Glutamatergic neuron (in vitro differentiated cells): ENCODE measurements at regions not wholly inside any gene's neighbourhood (a gene's known extent, or its start where the extent isn't known, plus 50 kb on each side); places are given as distances from the start of the nearest gene placed in this dataset.

ENCODE experiments used
- DNase-seq: peaks from one replicate; pipeline ENCODE4 v3.0.0; 2022
- H3K27ac Mint-ChIP-seq: one replicate; pipeline ENCODE4 v1.8.0; 2020; ENCODE audit warnings: mild to moderate bottlenecking, mixed read lengths, inconsistent platforms; ENCODE audit not compliant: unreplicated experiment
- H3K27me3 Mint-ChIP-seq: one replicate; pipeline ENCODE4 v1.8.0; 2020; ENCODE audit warnings: mild to moderate bottlenecking, moderate library complexity, mixed read lengths, inconsistent platforms; ENCODE audit not compliant: unreplicated experiment
- H3K36me3 Mint-ChIP-seq: one replicate; pipeline ENCODE4 v1.8.0; 2020; ENCODE audit warnings: mild to moderate bottlenecking, mixed read lengths, inconsistent platforms; ENCODE audit not compliant: unreplicated experiment
- H3K4me1 Mint-ChIP-seq: one replicate; pipeline ENCODE4 v1.8.0; 2020; ENCODE audit warnings: mild to moderate bottlenecking, low read depth, mixed read lengths, inconsistent platforms; ENCODE audit not compliant: unreplicated experiment
- H3K4me3 Mint-ChIP-seq: one replicate; pipeline ENCODE4 v1.8.0; 2020; ENCODE audit warnings: mild to moderate bottlenecking, mixed read lengths, inconsistent platforms; ENCODE audit not compliant: unreplicated experiment
- H3K9me3 Mint-ChIP-seq: one replicate; pipeline ENCODE4 v1.8.0; 2020; ENCODE audit warnings: mild to moderate bottlenecking, moderate library complexity, mixed read lengths, inconsistent platforms; ENCODE audit not compliant: unreplicated experiment
- CTCF ChIP-seq: fragments of 200-600 bp; sonication (generic); IDR thresholded peaks from one replicate; pipeline ENCODE4 v1.5.0; 2021; ENCODE audit not compliant: partially characterized antibody, unreplicated experiment

- H3K4me3 Mint-ChIP-seq: no peak overlapping the region
- DNase-seq: no peak
- H3K9me3 Mint-ChIP-seq: no peaks in the 10 kb centered on the region
- no peaks in the 10 kb centered on the region for H3K4me1 Mint-ChIP-seq
- no peak overlapping the region for H3K27ac Mint-ChIP-seq
- TF ChIP-seq CTCF: no peak
- H3K36me3 Mint-ChIP-seq: no peaks in the 10 kb centered on the region
- no peaks in the 10 kb centered on the region for H3K27me3 Mint-ChIP-seq
These were observed 303.8 kb downstream of the BTG1 start for GRCh38 chr12:91841822-91842221.

GRCh38 chr12:91836696-91837095 lies 308.9 kb downstream of the BTG1 start:
- DNase-seq: no peak
- no peak for TF ChIP-seq CTCF
- Mint-ChIP-seq H3K4me1 (no peaks in the 10 kb centered on the region), H3K27ac (no peak overlapping the region), H3K36me3 (no peaks in the 10 kb centered on the region), H3K9me3 (no peaks in the 10 kb centered on the region), H3K27me3 (no peaks in the 10 kb centered on the region), H3K4me3 (no peak overlapping the region)

- no peaks in the 10 kb centered on the region for H3K4me1 Mint-ChIP-seq
- no peaks in the 10 kb centered on the region for H3K36me3 Mint-ChIP-seq
- no peaks in the 10 kb centered on the region for H3K27me3 Mint-ChIP-seq
- DNase-seq: no peak
- TF ChIP-seq CTCF: no peak
- H3K4me3 Mint-ChIP-seq: no peak overlapping the region
- no peak overlapping the region for H3K27ac Mint-ChIP-seq
- no peaks in the 10 kb centered on the region for H3K9me3 Mint-ChIP-seq
These were observed 309.4 kb downstream of the BTG1 start for GRCh38 chr12:91836264-91836663.

- Mint-ChIP-seq H3K27me3 (no peaks in the 10 kb centered on the region), H3K4me3 (no peak overlapping the region), H3K9me3 (no peaks in the 10 kb centered on the region), H3K4me1 (no peaks in the 10 kb centered on the region), H3K36me3 (no peaks in the 10 kb centered on the region), H3K27ac (no peak overlapping the region)
- DNase-seq: no peak
- TF ChIP-seq CTCF: no peak
These were observed 310.0 kb downstream of the BTG1 start for GRCh38 chr12:91835693-91836092.

GRCh38 chr12:91833780-91834359 lies 311.8 kb downstream of the BTG1 start:
- H3K27ac Mint-ChIP-seq: no peak overlapping the region

More at GRCh38 chr12:91833780-91834359, 311.8 kb downstream of the BTG1 start:
- H3K36me3 Mint-ChIP-seq: no peaks in the 10 kb centered on the region
- no peaks in the 10 kb centered on the region for H3K27me3 Mint-ChIP-seq
- DNase-seq: no peak
- no peaks in the 10 kb centered on the region for H3K9me3 Mint-ChIP-seq
- H3K4me1 Mint-ChIP-seq: no peaks in the 10 kb centered on the region
- H3K4me3 Mint-ChIP-seq: no peak overlapping the region
- no peak for TF ChIP-seq CTCF
